ENCODE measurements at regions not wholly inside any gene's neighbourhood (a gene's known extent, or its start where the extent isn't known, plus 50 kb on each side); places are given as distances from the start of the nearest gene placed in this dataset.

DNA sequence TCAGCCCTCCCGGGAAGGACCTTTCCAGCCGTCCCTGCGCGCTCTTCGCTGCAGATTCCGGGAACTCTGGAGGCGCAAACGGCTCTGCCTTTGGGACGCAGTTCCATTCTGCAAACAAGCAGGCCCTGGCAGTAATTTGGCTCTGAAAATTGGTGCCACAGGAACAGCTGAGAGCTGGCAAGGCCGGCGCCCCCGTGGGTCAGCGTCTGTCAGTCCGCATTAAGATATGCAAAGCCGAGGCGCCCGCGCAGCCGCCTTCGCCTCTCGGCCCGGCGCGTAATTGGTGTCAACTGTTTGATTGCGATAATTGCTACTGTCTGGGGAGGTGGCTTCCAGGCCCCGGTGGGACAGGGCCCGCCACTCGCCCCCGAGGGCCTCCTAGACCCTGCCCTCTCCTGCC, 73.6 kb downstream of the NCR2 start:
- no peaks in the 10 kb centered on the region for H3K9me3 ChIP-seq
- no peak overlapping the region for H3K27ac ChIP-seq
- DNase-seq (no peak), ATAC-seq (no peak)
- no peaks in the 10 kb centered on the region for H3K36me3 ChIP-seq
- no peak for TF ChIP-seq POLR2A (IDR thresholded peaks at IDR 0.05)
- TF ChIP-seq, protein P1, sequence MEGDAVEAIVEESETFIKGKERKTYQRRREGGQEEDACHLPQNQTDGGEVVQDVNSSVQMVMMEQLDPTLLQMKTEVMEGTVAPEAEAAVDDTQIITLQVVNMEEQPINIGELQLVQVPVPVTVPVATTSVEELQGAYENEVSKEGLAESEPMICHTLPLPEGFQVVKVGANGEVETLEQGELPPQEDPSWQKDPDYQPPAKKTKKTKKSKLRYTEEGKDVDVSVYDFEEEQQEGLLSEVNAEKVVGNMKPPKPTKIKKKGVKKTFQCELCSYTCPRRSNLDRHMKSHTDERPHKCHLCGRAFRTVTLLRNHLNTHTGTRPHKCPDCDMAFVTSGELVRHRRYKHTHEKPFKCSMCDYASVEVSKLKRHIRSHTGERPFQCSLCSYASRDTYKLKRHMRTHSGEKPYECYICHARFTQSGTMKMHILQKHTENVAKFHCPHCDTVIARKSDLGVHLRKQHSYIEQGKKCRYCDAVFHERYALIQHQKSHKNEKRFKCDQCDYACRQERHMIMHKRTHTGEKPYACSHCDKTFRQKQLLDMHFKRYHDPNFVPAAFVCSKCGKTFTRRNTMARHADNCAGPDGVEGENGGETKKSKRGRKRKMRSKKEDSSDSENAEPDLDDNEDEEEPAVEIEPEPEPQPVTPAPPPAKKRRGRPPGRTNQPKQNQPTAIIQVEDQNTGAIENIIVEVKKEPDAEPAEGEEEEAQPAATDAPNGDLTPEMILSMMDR (IDR thresholded peaks at IDR 0.05): no peak
- intact Hi-C loops (cut with DNase I): no loop called here
- H3K4me3 ChIP-seq: no peak overlapping the region
- H3K4me1 ChIP-seq: peaks cover 0 to 3% (median 0%) of the 10 kb centered on the region in 4 donors
- peaks cover 0 to 3% of the 10 kb centered on the region in 2 donors for H3K27me3 ChIP-seq
- no CpG with 5 or more reads among the region's 29 CpGs for WGBS (ENCODE audit: insufficient coverage, low coverage, low lambda C conversion rate, missing lambda C conversion rate)

DNA sequence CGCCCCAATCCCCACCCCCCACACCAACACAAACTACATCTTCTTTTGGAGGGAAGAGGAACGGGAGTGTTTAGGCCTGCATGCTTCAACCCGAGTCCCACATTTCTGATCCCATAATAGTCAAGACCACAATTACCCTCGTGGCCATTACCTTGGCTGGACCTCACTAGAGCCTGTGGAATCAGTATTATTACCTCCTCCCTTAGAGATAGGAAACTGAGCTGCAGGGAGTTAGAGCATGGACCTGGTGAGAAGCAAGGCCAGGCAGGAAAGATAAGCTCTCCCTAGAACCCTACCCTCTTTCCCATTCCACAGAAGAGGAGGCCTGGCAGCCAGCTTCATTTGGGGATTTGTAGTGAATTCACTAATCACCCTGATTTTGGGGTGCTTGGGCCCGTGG, 74.1 kb downstream of the NCR2 start:
- no peak for DNase-seq
- intact Hi-C loops (cut with DNase I): no loop called here
- no peak for ATAC-seq
- no peak overlapping the region for H3K4me3 ChIP-seq
- no peaks in the 10 kb centered on the region for H3K36me3 ChIP-seq
- no peaks in the 10 kb centered on the region for H3K9me3 ChIP-seq
- WGBS (ENCODE audit: insufficient coverage, low coverage, low lambda C conversion rate, missing lambda C conversion rate): 30% methylated on average over 4 of the region's 5 CpGs
- peaks cover 0 to 3% (median 0%) of the 10 kb centered on the region in 4 donors for H3K4me1 ChIP-seq
- no peak overlapping the region for H3K27ac ChIP-seq
- TF ChIP-seq POLR2A (IDR thresholded peaks at IDR 0.05): no peak
- peaks cover 0 to 3% of the 10 kb centered on the region in 2 donors for H3K27me3 ChIP-seq

DNA sequence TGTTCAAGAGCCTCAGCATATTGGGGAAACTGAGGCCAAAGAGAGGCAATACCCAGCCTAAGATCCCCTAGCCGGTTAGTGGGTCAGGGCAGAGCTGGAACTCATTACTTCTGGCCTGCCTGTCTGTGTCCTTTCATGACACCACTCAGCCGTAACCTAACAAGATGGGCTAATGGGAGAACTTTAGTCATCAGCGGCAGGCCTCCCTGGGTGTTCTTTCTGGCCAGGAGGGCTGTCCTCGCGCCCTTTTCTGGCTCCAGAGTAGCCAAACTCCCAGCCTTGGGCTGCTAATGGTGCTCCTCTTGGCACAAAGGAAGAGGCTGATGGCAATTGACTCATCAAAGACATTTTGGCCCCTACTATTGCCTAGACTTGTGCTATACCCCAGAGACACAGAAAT, 76.6 kb downstream of the NCR2 start:
- no peak overlapping the region for H3K4me3 ChIP-seq
- no peak for ATAC-seq
- 94% methylated on average over 4 of the region's 5 CpGs for WGBS (ENCODE audit: insufficient coverage, low coverage, low lambda C conversion rate, missing lambda C conversion rate)
- DNase-seq: no peak
- H3K27ac ChIP-seq: no peak overlapping the region
- intact Hi-C loops (cut with DNase I): no loop called here
- peaks cover 0 to 3% of the 10 kb centered on the region in 2 donors for H3K27me3 ChIP-seq
- TF ChIP-seq POLR2A (IDR thresholded peaks at IDR 0.05): no peak
- TF ChIP-seq, protein P1 (IDR thresholded peaks at IDR 0.05): no peak
- H3K36me3 ChIP-seq: no peaks in the 10 kb centered on the region
- H3K4me1 ChIP-seq: no peaks in the 10 kb centered on the region
- no peaks in the 10 kb centered on the region for H3K9me3 ChIP-seq

DNA sequence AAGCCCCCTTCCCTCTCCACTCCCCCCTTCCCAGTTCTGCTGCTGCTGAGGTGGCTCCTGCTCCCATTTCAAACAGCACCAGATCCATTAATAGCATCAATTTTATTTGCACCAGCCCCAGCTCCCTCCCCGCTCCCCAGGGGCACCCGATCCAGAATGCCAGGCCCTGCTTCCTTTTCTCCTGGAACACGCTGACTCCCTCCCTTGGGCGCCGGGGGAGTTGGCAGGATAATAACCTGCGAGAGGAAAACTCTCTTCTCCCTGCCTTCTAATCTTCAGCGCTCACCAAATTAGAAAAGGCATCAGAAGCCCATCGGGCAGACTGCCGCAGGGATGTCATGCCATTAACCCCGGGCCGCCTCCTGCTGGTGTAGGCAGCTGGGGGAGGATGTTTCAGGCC, 77.8 kb downstream of the NCR2 start:
- 50% methylated on average over 10 of the region's 11 CpGs for WGBS (ENCODE audit: insufficient coverage, low coverage, low lambda C conversion rate, missing lambda C conversion rate)
- no peak for TF ChIP-seq POLR2A (IDR thresholded peaks at IDR 0.05)
- TF ChIP-seq, protein P1 (IDR thresholded peaks at IDR 0.05): no peak
- no peak overlapping the region for H3K4me3 ChIP-seq
- H3K36me3 ChIP-seq: no peaks in the 10 kb centered on the region
- intact Hi-C loops (cut with DNase I): no loop called here
- H3K9me3 ChIP-seq: no peaks in the 10 kb centered on the region
- ATAC-seq (no peak), DNase-seq (no peak)
- no peak overlapping the region for H3K27ac ChIP-seq
- H3K4me1 ChIP-seq: no peaks in the 10 kb centered on the region
- H3K27me3 ChIP-seq: no peaks in the 10 kb centered on the region

DNA sequence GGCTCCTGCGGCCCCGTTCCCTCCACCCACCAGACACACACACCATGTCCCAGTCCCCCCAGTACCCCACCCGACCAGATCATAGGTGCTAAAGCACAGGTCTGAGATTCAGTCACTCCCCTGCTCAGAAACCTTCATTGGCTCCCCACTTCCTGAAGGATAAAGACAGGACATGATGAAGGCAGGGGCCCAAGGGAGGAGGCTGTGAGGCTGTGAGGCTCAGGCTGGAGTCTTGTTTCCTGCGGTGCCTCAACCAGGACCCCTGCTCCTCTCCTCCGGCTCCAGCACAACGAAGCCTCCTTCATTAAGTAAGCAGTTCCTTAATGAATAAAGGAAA, 81.1 kb downstream of the NCR2 start:
- H3K36me3 ChIP-seq: no peaks in the 10 kb centered on the region
- H3K27ac ChIP-seq: no peak overlapping the region
- ATAC-seq: no peak
- intact Hi-C loops (cut with DNase I): no loop called here
- no peak for DNase-seq
- H3K27me3 ChIP-seq: no peaks in the 10 kb centered on the region
- 30% methylated on average over 4 of the region's 6 CpGs for WGBS (ENCODE audit: insufficient coverage, low coverage, low lambda C conversion rate, missing lambda C conversion rate)
- TF ChIP-seq, protein P1 (IDR thresholded peaks at IDR 0.05): no peak
- no peak for TF ChIP-seq POLR2A (IDR thresholded peaks at IDR 0.05)
- H3K4me3 ChIP-seq: no peak overlapping the region
- H3K9me3 ChIP-seq: no peaks in the 10 kb centered on the region
- no peaks in the 10 kb centered on the region for H3K4me1 ChIP-seq
